GM12878 (cell line): ENCODE measurements at regions not wholly inside any gene's neighbourhood (a gene's known extent, or its start where the extent isn't known, plus 50 kb on each side); places are given as distances from the start of the nearest gene placed in this dataset.

Experiments
- ATAC-seq: fragments of 200-7000 bp; cut with Tn5 transposase; 3 replicates; pipeline ENCODE4 v1.9.1; 2020; ENCODE audit warnings: mild to moderate bottlenecking, moderate library complexity
- BruUV-seq: library from RNA; stranded (reverse); fragments of 400-500 nt; replicated peaks from 2 replicates; lab custom pipeline; 2021; lab: Mats Ljungman, UMichigan
- CTCF ChIA-PET: fragments of 300-600 bp; sonication (Branson Sonifier 250); formaldehyde crosslinking; extraction: SDS; loops from one replicate; lab custom pipeline; 2021; ENCODE audit warnings: inconsistent platforms; lab: Yijun Ruan, JAX
- POLR2A ChIA-PET: fragments of 350-600 bp; formaldehyde crosslinking; extraction: SDS; loops from one replicate; lab custom pipeline; 2021; ENCODE audit warnings: inconsistent platforms; lab: Charles Lee
- RAD21 ChIA-PET: fragments of 300-600 bp; sonication (Branson Sonifier 250); formaldehyde crosslinking; loops from one replicate; lab custom pipeline; 2023; ENCODE audit warnings: antibody characterized with exemption; ENCODE audit not compliant: unreplicated experiment; lab: Charles Lee
- SMC1A ChIA-PET: fragments of 300-600 bp; sonication (Branson Sonifier 250); formaldehyde crosslinking; loops from one replicate; lab custom pipeline; 2023; ENCODE audit not compliant: unreplicated experiment, uncharacterized antibody; lab: Charles Lee
- DNase-seq: peaks from one replicate; pipeline ENCODE4 v3.0.0-alpha.2; 2011; ENCODE audit warnings: low read depth, low spot score
- FAIRE-seq: peaks from 3 replicates; lab custom pipeline; 2011; peaks lifted over from hg19 to GRCh38; lab: Jason Lieb, UNC
- H2AFZ ChIP-seq: 2 replicates; pipeline ENCODE4 v1.6.0; 2011; ENCODE audit warnings: low read depth, low read length, control low read depth; ENCODE audit not compliant: control insufficient read depth
- H3K27ac ChIP-seq: 2 replicates; pipeline ENCODE4 v1.5.1; 2011; ENCODE audit warnings: control low read depth; ENCODE audit not compliant: control insufficient read depth, insufficient read depth
- H3K27me3 ChIP-seq, 2 experiments: replicated peaks in 1 of 2; 2 replicates each; pipeline versions ENCODE4 v1.6.0 to v1.6.1; 2011; ENCODE audit warnings: low read length in 1 of 2; ENCODE audit not compliant: control insufficient read depth in 2 of 2, insufficient read depth in 2 of 2
- H3K36me3 ChIP-seq, 2 experiments: 2 replicates each; pipeline ENCODE4 v1.5.1; 2011; ENCODE audit warnings: low read length in 1 of 2; ENCODE audit not compliant: control insufficient read depth in 2 of 2, insufficient read depth in 2 of 2
- H3K4me1 ChIP-seq: 2 replicates; pipeline ENCODE4 v1.6.1; 2011; ENCODE audit warnings: mild to moderate bottlenecking, low read length, moderate library complexity, mixed read lengths; ENCODE audit not compliant: control insufficient read depth, insufficient read depth
- H3K4me2 ChIP-seq: 2 replicates; pipeline ENCODE4 v1.6.0; 2011; ENCODE audit warnings: control low read depth; ENCODE audit not compliant: control insufficient read depth, insufficient read depth
- H3K4me3 ChIP-seq: fragments of 200-600 bp; sonication (generic); 2 replicates; pipeline ENCODE4 v1.5.1; 2016
- H3K79me2 ChIP-seq: 2 replicates; pipeline ENCODE4 v1.6.0; 2011; ENCODE audit warnings: low read length; ENCODE audit not compliant: control insufficient read depth, insufficient read depth
- H3K9ac ChIP-seq: 2 replicates; pipeline ENCODE4 v1.8.0; 2011; ENCODE audit warnings: low read length, control low read depth, mixed read lengths; ENCODE audit not compliant: control insufficient read depth, insufficient read depth
- H3K9me3 ChIP-seq: replicated peaks from 3 replicates; pipeline ENCODE4 v1.5.1; 2011; ENCODE audit warnings: mild to moderate bottlenecking, low read length; ENCODE audit not compliant: control insufficient read depth, insufficient read depth
- H4K20me1 ChIP-seq: 2 replicates; pipeline ENCODE4 v1.6.0; 2011; ENCODE audit not compliant: control insufficient read depth, insufficient read depth
- ASH2L ChIP-seq: fragments of 300-600, 200-600 bp; sonication (generic); IDR thresholded peaks from 2 replicates; pipeline ENCODE4 v1.6.1; 2017; ENCODE audit warnings: low read depth, mild to moderate bottlenecking, borderline replicate concordance
- CHD1 ChIP-seq: IDR thresholded peaks from 2 replicates; pipeline ENCODE4 v1.6.1; 2012; ENCODE audit warnings: low read depth, low read length, improper control_type of control experiment
- E2F8 ChIP-seq: fragments of 450-650 bp; IDR thresholded peaks from 2 replicates; pipeline ENCODE4 v1.6.1; 2018; ENCODE audit warnings: mild to moderate bottlenecking, low read depth, moderate library complexity; ENCODE audit not compliant: partially characterized antibody
- IKZF1 ChIP-seq: fragments of 450-650 bp; conservative IDR thresholded peaks from 2 replicates; pipeline ENCODE4 v1.6.1; 2017; ENCODE audit warnings: antibody characterized with exemption, mild to moderate bottlenecking
- IRF3 ChIP-seq: fragments of 450-650 bp; IDR thresholded peaks from 2 replicates; pipeline ENCODE4 v1.6.1; 2014; ENCODE audit warnings: mild to moderate bottlenecking
- JUNB ChIP-seq: IDR thresholded peaks from 2 replicates; pipeline ENCODE4 v1.6.1; 2016; ENCODE audit warnings: antibody characterized with exemption, mild to moderate bottlenecking
- KDM1A ChIP-seq: fragments of 200-600 bp; sonication (generic); IDR thresholded peaks from 2 replicates; pipeline ENCODE4 v1.6.1; 2016; ENCODE audit warnings: borderline replicate concordance
- MYB ChIP-seq: fragments of 150-350 bp; IDR thresholded peaks from 2 replicates; pipeline ENCODE4 v1.6.1; 2014; ENCODE audit warnings: mild to moderate bottlenecking, low read depth, low read length, borderline replicate concordance
- NR2F1 ChIP-seq: fragments of 450-650 bp; conservative IDR thresholded peaks from 2 replicates; pipeline ENCODE4 v1.6.1; 2017; ENCODE audit warnings: mild to moderate bottlenecking
- POU2F2 ChIP-seq: IDR thresholded peaks from 3 replicates; pipeline ENCODE4 v1.6.1; 2011; ENCODE audit warnings: low read depth, mild to moderate bottlenecking, low read length, borderline replicate concordance
- SIX5 ChIP-seq: IDR thresholded peaks from 2 replicates; pipeline ENCODE4 v1.6.1; 2011; ENCODE audit warnings: mild to moderate bottlenecking, low read depth, low read length, moderate library complexity; ENCODE audit not compliant: severe bottlenecking
- TARDBP ChIP-seq: IDR thresholded peaks from 2 replicates; pipeline ENCODE4 v1.6.1; 2016; ENCODE audit warnings: borderline replicate concordance
- TCF12 ChIP-seq: IDR thresholded peaks from 2 replicates; pipeline ENCODE4 v1.6.1; 2011; ENCODE audit warnings: low read depth, mild to moderate bottlenecking, low read length
- ZBED1 ChIP-seq: IDR thresholded peaks from 2 replicates; pipeline ENCODE4 v1.6.1; 2016; ENCODE audit warnings: borderline replicate concordance
- ZNF622 ChIP-seq: fragments of 450-650 bp; IDR thresholded peaks from 2 replicates; pipeline ENCODE4 v1.6.1; 2017; ENCODE audit warnings: mild to moderate bottlenecking, inconsistent platforms
- WGBS: methylation state at CpG from one replicate; pipeline ENCODE4 v1.1.6; 2016; ENCODE audit warnings: low lambda C conversion rate; ENCODE audit not compliant: insufficient replicate concordance, insufficient coverage; ENCODE audit errors: missing lambda C conversion rate; 5-methylcytosine and 5-hydroxymethylcytosine counted together
- in situ Hi-C: fragments of 300-500 bp; cut with MboI; formaldehyde crosslinking; loops from 9 replicates; pipeline ENCODE4 v1.14.3; 2018; ENCODE audit warnings: mixed read lengths
- intact Hi-C: fragments of 100-400 bp; cut with micrococcal nuclease; formaldehyde crosslinking; loops from one replicate; pipeline ENCODE4 v1.14.2; 2022; ENCODE audit not compliant: unreplicated experiment
- TF ChIP-seq, protein P1 (sequence below): fragments of 450-650 bp; IDR thresholded peaks from 2 replicates; pipeline ENCODE4 v1.6.1; 2016; ENCODE audit warnings: mild to moderate bottlenecking

GRCh38 chr17:77422104-77422747, 281.5 kb downstream of the SEC14L1 start:
- no TSS peak for BruUV-seq
- H3K4me3 ChIP-seq = no peak overlapping the region
- FAIRE-seq (no peak), DNase-seq (no peak), ATAC-seq (no peak)
- TF ChIP-seq, protein P1, sequence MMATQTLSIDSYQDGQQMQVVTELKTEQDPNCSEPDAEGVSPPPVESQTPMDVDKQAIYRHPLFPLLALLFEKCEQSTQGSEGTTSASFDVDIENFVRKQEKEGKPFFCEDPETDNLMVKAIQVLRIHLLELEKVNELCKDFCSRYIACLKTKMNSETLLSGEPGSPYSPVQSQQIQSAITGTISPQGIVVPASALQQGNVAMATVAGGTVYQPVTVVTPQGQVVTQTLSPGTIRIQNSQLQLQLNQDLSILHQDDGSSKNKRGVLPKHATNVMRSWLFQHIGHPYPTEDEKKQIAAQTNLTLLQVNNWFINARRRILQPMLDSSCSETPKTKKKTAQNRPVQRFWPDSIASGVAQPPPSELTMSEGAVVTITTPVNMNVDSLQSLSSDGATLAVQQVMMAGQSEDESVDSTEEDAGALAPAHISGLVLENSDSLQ = no peak
- TF ChIP-seq TCF12 (no peak), POU2F2 (no peak), ASH2L (no peak), E2F8 (no peak), IRF3 (no peak), KDM1A (no peak), ZNF622 (no peak), TARDBP (no peak), SIX5 (no peak), ZBED1 (no peak), IKZF1 (no peak), MYB (no peak), NR2F1 (no peak), JUNB (no peak), CHD1 (no peak)
- ChIA-PET POLR2A (no interaction called here), CTCF (interaction anchor here (0.7 to 4.5 kb wide), 2 partner anchors 8 to 10 kb away, joined by 3 to 31 read pairs; no protein-coding TSS in a partner anchor), RAD21 (interaction anchor here (1.0 to 1.8 kb wide), 2 partner anchors 18 to 22 kb away, joined by 3 to 6 read pairs; no protein-coding TSS in a partner anchor), SMC1A (interaction anchor here (0.7 to 2.7 kb wide), 4 partner anchors 11 to 91 kb away, joined by 3 to 13 read pairs (median 6); no protein-coding TSS in a partner anchor)
- intact Hi-C loops = no loop called here
- no peaks in the 10 kb centered on the region for H3K27me3 ChIP-seq
- H4K20me1 ChIP-seq = no peaks in the 10 kb centered on the region
- no peak overlapping the region for H2AFZ ChIP-seq
- WGBS = 92% methylated on average over 18 of the region's 18 CpGs
- no peak overlapping the region for H3K4me2 ChIP-seq
- H3K9ac ChIP-seq = no peak overlapping the region
- H3K4me1 ChIP-seq = peaks cover 40% of the 10 kb centered on the region
- no peaks in the 10 kb centered on the region for H3K9me3 ChIP-seq
- no peak overlapping the region for H3K27ac ChIP-seq
- peaks cover 2 to 5% of the 10 kb centered on the region in 2 experiments; a peak in 3 of 4 replicates for H3K36me3 ChIP-seq
- peaks cover 9% of the 10 kb centered on the region for H3K79me2 ChIP-seq
- in situ Hi-C loops = no loop called here
